ENCODE measurements at regions not wholly inside any gene's neighbourhood (a gene's known extent, or its start where the extent isn't known, plus 50 kb on each side); places are given as distances from the start of the nearest gene placed in this dataset.

- no peak for TF ChIP-seq CTCF (IDR thresholded peaks at IDR 0.05; ENCODE audit: borderline replicate concordance, extremely low read depth, low read length, poor library complexity, severe bottlenecking)
- no peak for TF ChIP-seq EZH2 (IDR thresholded peaks at IDR 0.05; ENCODE audit: borderline replicate concordance, low read depth, low read length, severe bottlenecking)
These were observed 368.2 kb upstream of the FANCL start for GRCh38 chr2:58609326-58609725.
